Thyroid gland (tissue), 4 donors: ENCODE measurements at regions not wholly inside any gene's neighbourhood (a gene's known extent, or its start where the extent isn't known, plus 50 kb on each side); places are given as distances from the start of the nearest gene placed in this dataset.

ENCODE experiments used
- CTCF ChIP-seq, 6 experiments: fragments of 200-600 bp in 3 of 6; fragments of 450-650 bp in 3 of 6; sonication (generic) in 3 of 6; IDR thresholded peaks; one replicate each; pipeline ENCODE4 v1.5.1; 2016 to 2019; ENCODE audit warnings: antibody characterized with exemption in 6 of 6, mild to moderate bottlenecking in 2 of 6, inconsistent platforms in 1 of 6, moderate library complexity in 1 of 6
- POLR2A ChIP-seq, 2 donors: fragments of 450-650 bp; IDR thresholded peaks; one replicate each; pipeline ENCODE4 v1.6.1; 2017; ENCODE audit warnings: antibody characterized with exemption in 2 of 2, mild to moderate bottlenecking in 2 of 2, moderate library complexity in 1 of 2

- TF ChIP-seq POLR2A (IDR thresholded peaks at IDR 0.05) (no peak), CTCF (IDR thresholded peaks at IDR 0.05) (no peak)
These were observed 129.8 kb downstream of the HNMT start for GRCh38 chr2:138094031-138094430.
